HepG2 (cell line): ENCODE measurements at regions not wholly inside any gene's neighbourhood (a gene's known extent, or its start where the extent isn't known, plus 50 kb on each side); places are given as distances from the start of the nearest gene placed in this dataset.
A peak's percentile ranks its signal among the peaks of the same experiment; 100 is the strongest.

Experiments
- BRCA1 ChIP-seq: sonication (generic); formaldehyde crosslinking; IDR thresholded peaks from 2 replicates; pipeline ENCODE4 v1.4.0; 2020; ENCODE audit warnings: missing genetic modification reagents
- CREM ChIP-seq, 2 experiments: sonication (generic) in 1 of 2; formaldehyde crosslinking in 1 of 2; IDR thresholded peaks; 2 replicates each; pipeline versions ENCODE4 v1.4.0 to v1.6.1; 2016 to 2020; ENCODE audit warnings: antibody characterized with exemption in 1 of 2, mild to moderate bottlenecking in 1 of 2, missing genetic modification reagents in 1 of 2
- HNF1B ChIP-seq: sonication (generic); formaldehyde crosslinking; IDR thresholded peaks from 2 replicates; pipeline ENCODE4 v1.5.1; 2020; ENCODE audit warnings: mild to moderate bottlenecking, moderate library complexity, missing genetic modification reagents
- HNF4A ChIP-seq: sonication (generic); formaldehyde crosslinking; IDR thresholded peaks from 2 replicates; pipeline ENCODE4 v1.4.0; 2020; ENCODE audit warnings: missing genetic modification reagents
- MEIS1 ChIP-seq: sonication (generic); formaldehyde crosslinking; IDR thresholded peaks from 2 replicates; pipeline ENCODE4 v1.9.0; 2021; ENCODE audit warnings: mild to moderate bottlenecking, missing genetic modification reagents, moderate library complexity, borderline replicate concordance
- NONO ChIP-seq, 2 experiments: fragments of 450-650 bp in 1 of 2; sonication (generic) in 1 of 2; formaldehyde crosslinking in 1 of 2; IDR thresholded peaks in 1 of 2; conservative IDR thresholded peaks in 1 of 2; 2 replicates each; pipeline versions ENCODE4 v1.6.1 to v1.8.0; 2017 to 2022; ENCODE audit warnings: mild to moderate bottlenecking in 1 of 2, missing genetic modification reagents in 1 of 2, moderate library complexity in 1 of 2
- RBM39 ChIP-seq: fragments of 200-400 bp; formaldehyde crosslinking; IDR thresholded peaks from one replicate; pipeline ENCODE4 v1.6.1; 2018; ENCODE audit warnings: antibody characterized with exemption, mild to moderate bottlenecking, low read depth, low read length; ENCODE audit not compliant: poor library complexity, severe bottlenecking
- TEAD3 ChIP-seq: optimal IDR thresholded peaks from 2 replicates; pipeline ENCODE3; 2016; ENCODE audit warnings: borderline replicate concordance
- THRA ChIP-seq: sonication (generic); formaldehyde crosslinking; IDR thresholded peaks from 2 replicates; pipeline ENCODE4 v1.4.0; 2020; ENCODE audit warnings: missing genetic modification reagents, borderline replicate concordance
- USF2 ChIP-seq, 2 experiments: sonication (generic) in 1 of 2; formaldehyde crosslinking in 1 of 2; IDR thresholded peaks; 2 replicates each; pipeline versions ENCODE4 v1.5.1 to v1.6.1; 2011 to 2020; ENCODE audit warnings: borderline replicate concordance in 1 of 2, low read depth in 1 of 2, low read length in 1 of 2, mild to moderate bottlenecking in 1 of 2, missing genetic modification reagents in 1 of 2, moderate library complexity in 1 of 2
- ZNF205 ChIP-seq: IDR thresholded peaks from 2 replicates; pipeline ENCODE4 v1.6.1; 2018; ENCODE audit warnings: missing biosample characterization, missing genetic modification reagents
- ZNF430 ChIP-seq: sonication (generic); formaldehyde crosslinking; IDR thresholded peaks from 2 replicates; pipeline ENCODE4 v1.9.0; 2021; ENCODE audit warnings: mild to moderate bottlenecking, missing genetic modification reagents
- ZNF543 ChIP-seq: sonication (generic); formaldehyde crosslinking; IDR thresholded peaks from 2 replicates; pipeline ENCODE4 v1.4.0; 2020; ENCODE audit warnings: mild to moderate bottlenecking, missing genetic modification reagents
- ZNF713 ChIP-seq: sonication (generic); formaldehyde crosslinking; IDR thresholded peaks from 2 replicates; pipeline ENCODE4 v1.4.0; 2020; ENCODE audit warnings: mild to moderate bottlenecking, missing genetic modification reagents
- ZNF850 ChIP-seq: sonication (generic); formaldehyde crosslinking; conservative IDR thresholded peaks from 2 replicates; pipeline ENCODE4 v1.9.0; 2021; ENCODE audit warnings: mild to moderate bottlenecking, missing genetic modification reagents
- TF ChIP-seq, protein P1 (sequence below): IDR thresholded peaks from 2 replicates; pipeline ENCODE4 v1.6.1; 2016; ENCODE audit warnings: low read depth, missing genetic modification reagents, missing compliant biosample characterization
- TF ChIP-seq, protein P2 (sequence below): sonication (generic); formaldehyde crosslinking; IDR thresholded peaks from 2 replicates; pipeline ENCODE4 v1.4.0; 2020; ENCODE audit warnings: missing genetic modification reagents

- TF ChIP-seq HNF1B (CRISPR knock-in tag) = peak; percentile 92
- TF ChIP-seq, protein P1, sequence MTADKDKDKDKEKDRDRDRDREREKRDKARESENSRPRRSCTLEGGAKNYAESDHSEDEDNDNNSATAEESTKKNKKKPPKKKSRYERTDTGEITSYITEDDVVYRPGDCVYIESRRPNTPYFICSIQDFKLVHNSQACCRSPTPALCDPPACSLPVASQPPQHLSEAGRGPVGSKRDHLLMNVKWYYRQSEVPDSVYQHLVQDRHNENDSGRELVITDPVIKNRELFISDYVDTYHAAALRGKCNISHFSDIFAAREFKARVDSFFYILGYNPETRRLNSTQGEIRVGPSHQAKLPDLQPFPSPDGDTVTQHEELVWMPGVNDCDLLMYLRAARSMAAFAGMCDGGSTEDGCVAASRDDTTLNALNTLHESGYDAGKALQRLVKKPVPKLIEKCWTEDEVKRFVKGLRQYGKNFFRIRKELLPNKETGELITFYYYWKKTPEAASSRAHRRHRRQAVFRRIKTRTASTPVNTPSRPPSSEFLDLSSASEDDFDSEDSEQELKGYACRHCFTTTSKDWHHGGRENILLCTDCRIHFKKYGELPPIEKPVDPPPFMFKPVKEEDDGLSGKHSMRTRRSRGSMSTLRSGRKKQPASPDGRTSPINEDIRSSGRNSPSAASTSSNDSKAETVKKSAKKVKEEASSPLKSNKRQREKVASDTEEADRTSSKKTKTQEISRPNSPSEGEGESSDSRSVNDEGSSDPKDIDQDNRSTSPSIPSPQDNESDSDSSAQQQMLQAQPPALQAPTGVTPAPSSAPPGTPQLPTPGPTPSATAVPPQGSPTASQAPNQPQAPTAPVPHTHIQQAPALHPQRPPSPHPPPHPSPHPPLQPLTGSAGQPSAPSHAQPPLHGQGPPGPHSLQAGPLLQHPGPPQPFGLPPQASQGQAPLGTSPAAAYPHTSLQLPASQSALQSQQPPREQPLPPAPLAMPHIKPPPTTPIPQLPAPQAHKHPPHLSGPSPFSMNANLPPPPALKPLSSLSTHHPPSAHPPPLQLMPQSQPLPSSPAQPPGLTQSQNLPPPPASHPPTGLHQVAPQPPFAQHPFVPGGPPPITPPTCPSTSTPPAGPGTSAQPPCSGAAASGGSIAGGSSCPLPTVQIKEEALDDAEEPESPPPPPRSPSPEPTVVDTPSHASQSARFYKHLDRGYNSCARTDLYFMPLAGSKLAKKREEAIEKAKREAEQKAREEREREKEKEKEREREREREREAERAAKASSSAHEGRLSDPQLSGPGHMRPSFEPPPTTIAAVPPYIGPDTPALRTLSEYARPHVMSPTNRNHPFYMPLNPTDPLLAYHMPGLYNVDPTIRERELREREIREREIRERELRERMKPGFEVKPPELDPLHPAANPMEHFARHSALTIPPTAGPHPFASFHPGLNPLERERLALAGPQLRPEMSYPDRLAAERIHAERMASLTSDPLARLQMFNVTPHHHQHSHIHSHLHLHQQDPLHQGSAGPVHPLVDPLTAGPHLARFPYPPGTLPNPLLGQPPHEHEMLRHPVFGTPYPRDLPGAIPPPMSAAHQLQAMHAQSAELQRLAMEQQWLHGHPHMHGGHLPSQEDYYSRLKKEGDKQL (CRISPR knock-in tag) = peak; percentile 99
- TF ChIP-seq ZNF713 (CRISPR knock-in tag) = no peak
- TF ChIP-seq NONO (IDR thresholded peaks at IDR 0.05) = no peak
- no peak; the same call in 1 of the 2 replicates for TF ChIP-seq NONO (CRISPR knock-in tag; conservative IDR thresholded peaks at IDR 0.05)
- no peak for TF ChIP-seq ZNF850 (CRISPR knock-in tag)
- no peak for TF ChIP-seq ZNF543
- TF ChIP-seq, protein P2, sequence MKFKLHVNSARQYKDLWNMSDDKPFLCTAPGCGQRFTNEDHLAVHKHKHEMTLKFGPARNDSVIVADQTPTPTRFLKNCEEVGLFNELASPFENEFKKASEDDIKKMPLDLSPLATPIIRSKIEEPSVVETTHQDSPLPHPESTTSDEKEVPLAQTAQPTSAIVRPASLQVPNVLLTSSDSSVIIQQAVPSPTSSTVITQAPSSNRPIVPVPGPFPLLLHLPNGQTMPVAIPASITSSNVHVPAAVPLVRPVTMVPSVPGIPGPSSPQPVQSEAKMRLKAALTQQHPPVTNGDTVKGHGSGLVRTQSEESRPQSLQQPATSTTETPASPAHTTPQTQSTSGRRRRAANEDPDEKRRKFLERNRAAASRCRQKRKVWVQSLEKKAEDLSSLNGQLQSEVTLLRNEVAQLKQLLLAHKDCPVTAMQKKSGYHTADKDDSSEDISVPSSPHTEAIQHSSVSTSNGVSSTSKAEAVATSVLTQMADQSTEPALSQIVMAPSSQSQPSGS (CRISPR knock-in tag) = peak; percentile 97
- peak; percentile 99 for TF ChIP-seq ZNF205
- TF ChIP-seq MEIS1 = peak; percentile 46; the same call in 1 of the 2 replicates
- no peak for TF ChIP-seq USF2 (IDR thresholded peaks at IDR 0.05; ENCODE audit: low read depth, low read length)
- TF ChIP-seq USF2 (CRISPR knock-in tag; IDR thresholded peaks at IDR 0.05; ENCODE audit: borderline replicate concordance) = no peak
- no peak for TF ChIP-seq RBM39
- peak; percentile 99 for TF ChIP-seq HNF4A (CRISPR knock-in tag)
- peak; percentile 91 for TF ChIP-seq THRA (CRISPR knock-in tag)
- peak; percentile 83 for TF ChIP-seq ZNF430 (CRISPR knock-in tag)
- peak; percentile 83 for TF ChIP-seq TEAD3
- TF ChIP-seq BRCA1 = 0 out of 2 replicates have a peak, but pooled peaks have one; percentile 41
- peak; percentile 98 for TF ChIP-seq CREM (IDR thresholded peaks at IDR 0.05)
- no peak for TF ChIP-seq CREM (CRISPR knock-in tag; IDR thresholded peaks at IDR 0.05)
Observed at GRCh38 chr1:67534627-67535065, 104.4 kb upstream of the SERBP1 start (continued).
